Upper lobe of right lung (tissue), 1 donor: ENCODE measurements at regions not wholly inside any gene's neighbourhood (a gene's known extent, or its start where the extent isn't known, plus 50 kb on each side); places are given as distances from the start of the nearest gene placed in this dataset.

Source experiments
- ATAC-seq: fragments of 200-7000 bp; cut with Tn5 transposase; one replicate; pipeline ENCODE4 v1.9.1; 2020; ENCODE audit warnings: mild to moderate bottlenecking, moderate library complexity
- DNase-seq: peaks from one replicate; pipeline ENCODE4 v3.0.0-alpha.2; 2020
- H3K27ac ChIP-seq: fragments of 200-600 bp; one replicate; pipeline ENCODE4 v1.8.0; 2022
- H3K27me3 ChIP-seq: fragments of 200-600 bp; one replicate; pipeline ENCODE4 v1.8.0; 2022; ENCODE audit warnings: mild to moderate bottlenecking
- H3K36me3 ChIP-seq: fragments of 200-600 bp; one replicate; pipeline ENCODE4 v1.8.0; 2022
- H3K4me1 ChIP-seq: fragments of 200-600 bp; one replicate; pipeline ENCODE4 v1.8.0; 2022
- H3K4me3 ChIP-seq: fragments of 200-600 bp; one replicate; pipeline ENCODE4 v1.8.0; 2022; ENCODE audit warnings: mild to moderate bottlenecking
- H3K9me3 ChIP-seq: fragments of 200-600 bp; one replicate; pipeline ENCODE4 v1.8.0; 2022
- CTCF ChIP-seq: fragments of 200-600 bp; IDR thresholded peaks from one replicate; pipeline ENCODE4 v1.8.0; 2022; ENCODE audit warnings: antibody characterized with exemption
- intact Hi-C: fragments of 100-400 bp; cut with DNase I; formaldehyde crosslinking; loops from one replicate; pipeline ENCODE4 v1.11.0; 2022
- donor health status: DM: no; HTN: yes; CAD: no; lungs with severe emphysema.

DNA sequence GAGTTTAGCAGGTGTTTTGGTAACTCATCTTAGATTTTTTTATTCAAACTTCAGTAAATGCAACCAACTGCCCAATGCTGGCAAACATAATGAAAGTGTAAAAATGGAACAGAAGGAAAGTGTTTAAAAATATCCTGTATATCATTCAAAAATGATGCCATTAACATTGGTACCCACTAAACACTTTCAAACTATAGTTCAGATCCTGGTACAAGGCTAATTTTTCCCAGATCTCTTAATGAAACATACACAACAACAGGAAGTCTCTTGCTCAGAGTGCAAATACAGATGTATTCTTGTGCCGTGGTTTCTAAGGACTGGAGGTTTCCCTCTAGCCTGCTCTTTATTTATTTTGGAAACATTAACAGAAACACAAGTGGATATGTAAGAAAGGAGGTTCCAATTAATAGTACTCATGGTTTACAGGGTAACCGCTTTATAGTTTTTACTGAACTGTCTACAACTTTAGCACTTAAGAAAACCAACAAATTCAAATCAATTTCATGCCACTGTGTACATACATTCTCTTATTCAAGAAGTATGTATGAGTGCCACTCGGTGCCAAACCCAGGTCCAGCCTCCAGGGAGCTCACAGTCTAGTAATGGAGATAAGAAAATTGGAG, 176.0 kb upstream of the AKR1E2 start:
- Histone ChIP-seq H3K4me1 (peaks cover 5% of the 10 kb centered on the region), H3K27me3 (no peaks in the 10 kb centered on the region), H3K4me3 (no peak overlapping the region), H3K36me3 (no peaks in the 10 kb centered on the region), H3K9me3 (no peaks in the 10 kb centered on the region), H3K27ac (no peak overlapping the region)
- DNase-seq (no peak), ATAC-seq (peak; percentile 20)
- no peak for TF ChIP-seq CTCF
- intact Hi-C loops, result no loop called here

- Histone ChIP-seq H3K36me3 (no peaks in the 10 kb centered on the region), H3K4me3 (no peak overlapping the region), H3K27me3 (no peaks in the 10 kb centered on the region), H3K9me3 (no peaks in the 10 kb centered on the region), H3K27ac (no peak overlapping the region), H3K4me1 (peaks cover 5% of the 10 kb centered on the region)
- ATAC-seq (no peak), DNase-seq (no peak)
- intact Hi-C loops, result no loop called here
- TF ChIP-seq CTCF, result no peak
These were observed 176.5 kb upstream of the AKR1E2 start for GRCh38 chr10:4649471-4649870.

- DNase-seq, result no peak
- H3K27ac ChIP-seq, result no peak overlapping the region
- peaks cover 5% of the 10 kb centered on the region for H3K4me1 ChIP-seq
- intact Hi-C loops, result no loop called here
- H3K36me3 ChIP-seq, result no peaks in the 10 kb centered on the region
- ATAC-seq, result no peak
- H3K9me3 ChIP-seq, result no peaks in the 10 kb centered on the region
- no peaks in the 10 kb centered on the region for H3K27me3 ChIP-seq
- TF ChIP-seq CTCF, result no peak
- no peak overlapping the region for H3K4me3 ChIP-seq
These were observed 177.0 kb upstream of the AKR1E2 start for GRCh38 chr10:4648999-4649398.

- Histone ChIP-seq H3K27me3 (no peaks in the 10 kb centered on the region), H3K9me3 (no peaks in the 10 kb centered on the region), H3K36me3 (no peaks in the 10 kb centered on the region), H3K27ac (no peak overlapping the region), H3K4me3 (no peak overlapping the region), H3K4me1 (peaks cover under 1% of the 10 kb centered on the region)
- no peak for TF ChIP-seq CTCF
- intact Hi-C loops, result no loop called here
- DNase-seq (no peak), ATAC-seq (no peak)
These were observed 178.8 kb upstream of the AKR1E2 start for GRCh38 chr10:4647109-4647785.

- H3K27ac ChIP-seq, result no peak overlapping the region
- H3K4me3 ChIP-seq, result no peak overlapping the region
- H3K36me3 ChIP-seq, result no peaks in the 10 kb centered on the region
- ATAC-seq, result no peak
- no peaks in the 10 kb centered on the region for H3K4me1 ChIP-seq
- no peak for TF ChIP-seq CTCF
- intact Hi-C loops, result no loop called here
- no peak for DNase-seq
- H3K27me3 ChIP-seq, result no peaks in the 10 kb centered on the region
- H3K9me3 ChIP-seq, result no peaks in the 10 kb centered on the region
These were observed 179.5 kb upstream of the AKR1E2 start for GRCh38 chr10:4646547-4646946.
